HepG2 (cell line): ENCODE measurements at regions not wholly inside any gene's neighbourhood (a gene's known extent, or its start where the extent isn't known, plus 50 kb on each side); places are given as distances from the start of the nearest gene placed in this dataset.

Experiments
- ATAC-seq: fragments of 200-7000 bp; cut with Tn5 transposase; 3 replicates; pipeline ENCODE4 v1.9.1; 2020; ENCODE audit warnings: mild to moderate bottlenecking, moderate library complexity
- BruUV-seq: library from RNA; stranded (reverse); fragments of 400-500 nt; replicated peaks from 2 replicates; lab custom pipeline; 2021; lab: Mats Ljungman, UMichigan
- CTCF ChIA-PET: fragments of 300-600 bp; formaldehyde crosslinking; extraction: SDS; loops from one replicate; lab custom pipeline; 2021; ENCODE audit warnings: low total read pairs, inconsistent platforms, low intra/inter-chr PET ratio; lab: Yijun Ruan, JAX
- POLR2A ChIA-PET: fragments of 350-600 bp; sonication (Branson Sonifier 250); formaldehyde crosslinking; loops from one replicate; lab custom pipeline; 2020; ENCODE audit warnings: antibody characterized with exemption, inconsistent platforms; lab: Yijun Ruan, JAX
- DNase-seq: peaks from one replicate; pipeline ENCODE4 v3.0.0-alpha.2; 2015; ENCODE audit warnings: low spot score
- FAIRE-seq: peaks from 3 replicates; lab custom pipeline; 2011; peaks lifted over from hg19 to GRCh38; lab: Jason Lieb, UNC
- H2AFZ ChIP-seq: one replicate; pipeline ENCODE4 v1.6.1; 2011; ENCODE audit warnings: low read length, inconsistent platforms
- H3K27ac ChIP-seq: fragments of 300-600 bp; 3 replicates; pipeline ENCODE4 v1.8.0; 2011; ENCODE audit warnings: mixed run types, mild to moderate bottlenecking, mixed read lengths, low read length, inconsistent platforms; ENCODE audit not compliant: insufficient read depth; ENCODE audit errors: extremely low read length
- H3K27me3 ChIP-seq, 2 experiments: fragments of 200-600 bp in 1 of 2; 2 replicates in 1 of 2; 3 replicates in 1 of 2; pipeline versions ENCODE4 v1.6.0 to v1.8.0; 2011; ENCODE audit warnings: low read length in 2 of 2, mild to moderate bottlenecking in 2 of 2, moderate library complexity in 2 of 2, inconsistent platforms in 1 of 2; ENCODE audit not compliant: insufficient read depth in 2 of 2, control insufficient read depth in 1 of 2
- H3K36me3 ChIP-seq, 2 experiments: fragments of 200-600 bp in 1 of 2; replicated peaks in 1 of 2; 2 replicates in 1 of 2; 3 replicates in 1 of 2; pipeline versions ENCODE4 v1.5.1 to v1.8.0; 2011; ENCODE audit warnings: low read length in 2 of 2, inconsistent platforms in 1 of 2; ENCODE audit not compliant: insufficient read depth in 2 of 2, control insufficient read depth in 1 of 2
- H3K4me1 ChIP-seq: 2 replicates; pipeline ENCODE4 v1.5.1; 2012; ENCODE audit warnings: low read length, inconsistent platforms; ENCODE audit not compliant: insufficient read depth
- H3K4me2 ChIP-seq: 2 replicates; pipeline ENCODE4 v1.6.0; 2011; ENCODE audit warnings: low read depth, low read length, inconsistent platforms
- H3K4me3 ChIP-seq, 3 experiments: fragments of 200-600 bp in 1 of 3; sonication (generic), shearing (Covaris generic) in 1 of 3; replicated peaks in 1 of 3; 2 replicates each; pipeline ENCODE4 v1.5.1; 2011 to 2016; ENCODE audit warnings: low read length in 3 of 3, inconsistent platforms in 2 of 3, low read depth in 2 of 3, mild to moderate bottlenecking in 2 of 3, control low read depth in 1 of 3, mixed read lengths in 1 of 3; ENCODE audit not compliant: insufficient read depth in 1 of 3
- H3K79me2 ChIP-seq: one replicate; pipeline ENCODE4 v1.6.1; 2011; ENCODE audit warnings: low read length, inconsistent platforms; ENCODE audit not compliant: insufficient read depth
- H3K9ac ChIP-seq: 2 replicates; pipeline ENCODE4 v1.6.0; 2011; ENCODE audit warnings: mild to moderate bottlenecking, low read depth, low read length, inconsistent platforms; ENCODE audit not compliant: insufficient read depth
- H3K9me3 ChIP-seq: 2 replicates; pipeline ENCODE4 v1.5.1; 2012; ENCODE audit warnings: mild to moderate bottlenecking, low read length
- H4K20me1 ChIP-seq: 2 replicates; pipeline ENCODE4 v1.6.0; 2011; ENCODE audit warnings: inconsistent platforms, mild to moderate bottlenecking, low read length, moderate library complexity; ENCODE audit not compliant: insufficient read depth
- ATRX ChIP-seq: sonication (generic); formaldehyde crosslinking; IDR thresholded peaks from 2 replicates; pipeline ENCODE4 v1.4.0; 2020; ENCODE audit warnings: missing genetic modification reagents, borderline replicate concordance
- CREBL2 ChIP-seq: sonication (generic); formaldehyde crosslinking; IDR thresholded peaks from 2 replicates; pipeline ENCODE4 v1.8.1; 2023; ENCODE audit warnings: missing genetic modification reagents, mild to moderate bottlenecking, borderline replicate concordance
- FLYWCH1 ChIP-seq: sonication (generic); formaldehyde crosslinking; IDR thresholded peaks from 2 replicates; pipeline ENCODE4 v1.8.1; 2023; ENCODE audit warnings: mild to moderate bottlenecking, missing genetic modification reagents
- FOXO1 ChIP-seq: sonication (generic); formaldehyde crosslinking; IDR thresholded peaks from 2 replicates; pipeline ENCODE4 v1.4.0; 2020; ENCODE audit warnings: missing genetic modification reagents
- HNRNPH1 ChIP-seq: fragments of 200-400 bp; formaldehyde crosslinking; optimal IDR thresholded peaks from 2 replicates; pipeline ENCODE3; 2017; ENCODE audit warnings: mild to moderate bottlenecking, low read depth, low read length
- MTA1 ChIP-seq: sonication (generic); formaldehyde crosslinking; IDR thresholded peaks from 2 replicates; pipeline ENCODE4 v1.4.0; 2020; ENCODE audit warnings: missing genetic modification reagents, mild to moderate bottlenecking, borderline replicate concordance
- MYNN ChIP-seq: sonication (generic); formaldehyde crosslinking; IDR thresholded peaks from 2 replicates; pipeline ENCODE4 v1.4.0; 2020; ENCODE audit warnings: mild to moderate bottlenecking, low read depth, missing genetic modification reagents
- ONECUT2 ChIP-seq: sonication (generic); formaldehyde crosslinking; IDR thresholded peaks from 2 replicates; pipeline ENCODE4 v1.4.0; 2020; ENCODE audit warnings: missing genetic modification reagents
- RBM22 ChIP-seq: fragments of 200-400 bp; formaldehyde crosslinking; optimal IDR thresholded peaks from 2 replicates; pipeline ENCODE3; 2017; ENCODE audit warnings: mild to moderate bottlenecking, low read length, moderate library complexity
- ZBTB39 ChIP-seq: sonication (generic); formaldehyde crosslinking; IDR thresholded peaks from 2 replicates; pipeline ENCODE4 v1.5.0; 2020; ENCODE audit warnings: missing genetic modification reagents
- ZNF17 ChIP-seq: sonication (generic); formaldehyde crosslinking; IDR thresholded peaks from 2 replicates; pipeline ENCODE4 v1.5.0; 2020; ENCODE audit warnings: mild to moderate bottlenecking, missing genetic modification reagents
- ZNF414 ChIP-seq: sonication (generic); formaldehyde crosslinking; IDR thresholded peaks from 2 replicates; pipeline ENCODE4 v1.5.0; 2020; ENCODE audit warnings: missing genetic modification reagents
- ZNF446 ChIP-seq: sonication (generic); formaldehyde crosslinking; IDR thresholded peaks from 2 replicates; pipeline ENCODE4 v1.5.0; 2020; ENCODE audit warnings: mild to moderate bottlenecking, missing genetic modification reagents
- ZNF460 ChIP-seq: sonication (generic); formaldehyde crosslinking; IDR thresholded peaks from 2 replicates; pipeline ENCODE4 v1.5.1; 2020; ENCODE audit warnings: missing genetic modification reagents, mild to moderate bottlenecking, borderline replicate concordance
- ZNF501 ChIP-seq: sonication (generic); formaldehyde crosslinking; IDR thresholded peaks from 2 replicates; pipeline ENCODE4 v1.5.1; 2020; ENCODE audit warnings: mild to moderate bottlenecking, moderate library complexity, missing genetic modification reagents
- ZNF512 ChIP-seq: sonication (generic); formaldehyde crosslinking; IDR thresholded peaks from 2 replicates; pipeline ENCODE4 v1.4.0; 2020; ENCODE audit warnings: mild to moderate bottlenecking, missing genetic modification reagents
- ZNF800 ChIP-seq: sonication (generic); formaldehyde crosslinking; IDR thresholded peaks from 2 replicates; pipeline ENCODE4 v1.4.0; 2020; ENCODE audit warnings: missing genetic modification reagents
- WGBS: methylation state at CpG from one replicate; pipeline ENCODE4 v1.1.6; 2017; ENCODE audit warnings: low lambda C conversion rate; 5-methylcytosine and 5-hydroxymethylcytosine counted together
- in situ Hi-C: cut with HindIII; loops from 2 replicates; pipeline ENCODE4 v1.10.0; 2017; ENCODE audit warnings: low pct_unique_long_range_greater_than_20kb; ENCODE audit not compliant: extremely low pct_ligation_motif_present
- intact Hi-C: fragments of 100-400 bp; cut with micrococcal nuclease; formaldehyde crosslinking; loops from one replicate; pipeline ENCODE4 v1.10.0; 2022; ENCODE audit not compliant: unreplicated experiment

- DNase-seq (no peak), FAIRE-seq (no peak), ATAC-seq (no peak)
- in situ Hi-C loops: loop anchor here (5.0 to 10.0 kb wide), 2 partner anchors 197 to 799 kb away; no protein-coding TSS in a partner anchor
- Histone ChIP-seq H2AFZ (no peak overlapping the region), H3K9ac (no peak overlapping the region), H3K9me3 (no peaks in the 10 kb centered on the region), H3K79me2 (no peaks in the 10 kb centered on the region), H3K27me3 (peaks cover 0 to 8% of the 10 kb centered on the region in 2 experiments; a peak in 1 of 5 replicates), H3K4me1 (peaks cover 31% of the 10 kb centered on the region), H4K20me1 (no peaks in the 10 kb centered on the region), H3K4me3 (no peak overlapping the region), H3K4me2 (no peak overlapping the region), H3K36me3 (no peaks in the 10 kb centered on the region), H3K27ac (no peak overlapping the region)
- TF ChIP-seq FOXO1 (CRISPR knock-in tag) (no peak), ATRX (CRISPR knock-in tag) (no peak), MYNN (CRISPR knock-in tag) (no peak), RBM22 (no peak), ZNF512 (CRISPR knock-in tag) (no peak), FLYWCH1 (CRISPR knock-in tag) (no peak), ZNF800 (CRISPR knock-in tag) (no peak), MTA1 (CRISPR knock-in tag) (no peak), ZNF460 (CRISPR knock-in tag) (no peak), HNRNPH1 (no peak), CREBL2 (CRISPR knock-in tag) (no peak), ZNF446 (no peak), ZNF414 (no peak), ONECUT2 (no peak), ZNF17 (CRISPR knock-in tag) (no peak), ZBTB39 (CRISPR knock-in tag) (no peak), ZNF501 (CRISPR knock-in tag) (no peak)
- WGBS: 71% methylated on average over 8 of the region's 8 CpGs
- ChIA-PET CTCF (no interaction called here), POLR2A (no interaction called here)
- intact Hi-C loops: loop anchor here (10.0 kb wide), 1 partner anchor 799 kb away; no protein-coding TSS in a partner anchor
- BruUV-seq: no TSS peak
Measured at GRCh38 chr1:227433663-227434341, 115.5 kb upstream of the CDC42BPA start.
